Activated CD8-positive, alpha-beta memory T cell treated with anti-CD3 and anti-CD28 coated beads for 36 hours (primary cell): ENCODE measurements at regions not wholly inside any gene's neighbourhood (a gene's known extent, or its start where the extent isn't known, plus 50 kb on each side); places are given as distances from the start of the nearest gene placed in this dataset.

Source experiments
- CTCF ChIA-PET: fragments of 350-600 bp; sonication (Branson Sonifier 250); formaldehyde crosslinking; loops from one replicate; lab custom pipeline; 2021; ENCODE audit warnings: antibody characterized with exemption; lab: Charles Lee
- POLR2A ChIA-PET: fragments of 350-600 bp; sonication (Branson Sonifier 250); formaldehyde crosslinking; loops from one replicate; lab custom pipeline; 2021; ENCODE audit warnings: antibody characterized with exemption; lab: Charles Lee

- ChIA-PET CTCF (no interaction called here), POLR2A (no interaction called here)
Measured at GRCh38 chr9:91077624-91078368, 276.2 kb downstream of the SYK start.

- CTCF ChIA-PET = no interaction called here
- POLR2A ChIA-PET = no interaction called here
Measured at GRCh38 chr9:91078369-91078695, 276.7 kb downstream of the SYK start.

- ChIA-PET CTCF (no interaction called here), POLR2A (no interaction called here)
Measured at GRCh38 chr9:91082731-91083130, 279.0 kb downstream of the AUH start.

GRCh38 chr9:91084896-91085516 is 276.7 kb downstream of the AUH start:
- POLR2A ChIA-PET = no interaction called here
- CTCF ChIA-PET = interaction anchor here (0.9 kb wide), 1 partner anchor 13 kb away, joined by 5 read pairs; no protein-coding TSS in a partner anchor

- CTCF ChIA-PET = interaction anchor here (0.9 kb wide), 1 partner anchor 14 kb away, joined by 5 read pairs; no protein-coding TSS in a partner anchor
- POLR2A ChIA-PET = no interaction called here
Measured at GRCh38 chr9:91085517-91086291, 276.0 kb downstream of the AUH start.

GRCh38 chr9:91086657-91087461 is 274.9 kb downstream of the AUH start:
- CTCF ChIA-PET = interaction anchor here (0.6 kb wide), 1 partner anchor 43 kb away, joined by 3 read pairs; no protein-coding TSS in a partner anchor
- POLR2A ChIA-PET = no interaction called here

- ChIA-PET CTCF (interaction anchor here (0.6 kb wide), 1 partner anchor 42 kb away, joined by 3 read pairs; no protein-coding TSS in a partner anchor), POLR2A (no interaction called here)
Measured at GRCh38 chr9:91087462-91087759, 274.3 kb downstream of the AUH start.

GRCh38 chr9:91089405-91090129 is 272.2 kb downstream of the AUH start:
- POLR2A ChIA-PET = interaction anchor here (0.6 kb wide), 1 partner anchor 74 kb away, joined by 3 read pairs; no protein-coding TSS in a partner anchor
- CTCF ChIA-PET = interaction anchor here (0.7 to 1.8 kb wide), 6 partner anchors 10 to 280 kb away, joined by 3 to 6 read pairs (median 4); no protein-coding TSS in a partner anchor

GRCh38 chr9:91090130-91090410 is 271.6 kb downstream of the AUH start:
- CTCF ChIA-PET = interaction anchor here (1.1 to 1.3 kb wide), 2 partner anchors 18 to 53 kb away, joined by 3 to 6 read pairs; no protein-coding TSS in a partner anchor
- POLR2A ChIA-PET = no interaction called here

- CTCF ChIA-PET = interaction anchor here (1.2 kb wide), 1 partner anchor 21 kb away, joined by 3 read pairs; no protein-coding TSS in a partner anchor
- POLR2A ChIA-PET = no interaction called here
Measured at GRCh38 chr9:91092214-91092613, 269.5 kb downstream of the AUH start.

GRCh38 chr9:91094324-91095088 is 267.2 kb downstream of the AUH start:
- ChIA-PET CTCF (no interaction called here), POLR2A (interaction anchor here (0.6 to 1.3 kb wide), 3 partner anchors 23 to 70 kb away, joined by 3 to 4 read pairs (median 3); no protein-coding TSS in a partner anchor)

GRCh38 chr9:91098203-91098850 is 263.4 kb downstream of the AUH start:
- ChIA-PET CTCF (no interaction called here), POLR2A (interaction anchor here (2.2 kb wide), 1 partner anchor 95 kb away, joined by 12 read pairs; no protein-coding TSS in a partner anchor)

- ChIA-PET CTCF (interaction anchor here (0.7 to 2.1 kb wide), 7 partner anchors 10 to 559 kb away, joined by 3 to 12 read pairs (median 3); no protein-coding TSS in a partner anchor), POLR2A (interaction anchor here (0.6 to 2.2 kb wide), 7 partner anchors 28 to 415 kb away, joined by 3 to 20 read pairs (median 9); no protein-coding TSS in a partner anchor)
Measured at GRCh38 chr9:91099436-91099835, 262.3 kb downstream of the AUH start.

GRCh38 chr9:91100878-91101450 is 260.8 kb downstream of the AUH start:
- CTCF ChIA-PET = interaction anchor here (1.2 to 2.1 kb wide), 3 partner anchors 50 to 243 kb away, joined by 3 to 12 read pairs (median 5); no protein-coding TSS in a partner anchor

GRCh38 chr9:91101611-91102168 is 260.0 kb downstream of the AUH start:
- POLR2A ChIA-PET = interaction anchor here (0.7 to 1.6 kb wide), 3 partner anchors 29 to 45 kb away, joined by 3 to 6 read pairs (median 3); no protein-coding TSS in a partner anchor
- CTCF ChIA-PET = interaction anchor here (0.6 to 1.4 kb wide), 4 partner anchors 30 to 186 kb away, joined by 3 to 5 read pairs (median 4); no protein-coding TSS in a partner anchor

More at GRCh38 chr9:91100878-91101450, 260.8 kb downstream of the AUH start:
- POLR2A ChIA-PET = interaction anchor here (0.6 to 2.2 kb wide), 8 partner anchors 29 to 323 kb away, joined by 3 to 20 read pairs (median 6); partner anchors contain the start of gene NFIL3

- ChIA-PET POLR2A (interaction anchor here (0.7 to 1.6 kb wide), 3 partner anchors 29 to 45 kb away, joined by 3 to 6 read pairs (median 3); no protein-coding TSS in a partner anchor), CTCF (interaction anchor here (0.6 to 1.4 kb wide), 4 partner anchors 30 to 187 kb away, joined by 3 to 5 read pairs (median 4); no protein-coding TSS in a partner anchor)
Measured at GRCh38 chr9:91102269-91102668, 259.4 kb downstream of the AUH start.
